Progenitor cell of endocrine pancreas (in vitro differentiated cells): ENCODE measurements at regions not wholly inside any gene's neighbourhood (a gene's known extent, or its start where the extent isn't known, plus 50 kb on each side); places are given as distances from the start of the nearest gene placed in this dataset.

ENCODE experiments used
- DNase-seq: peaks from one replicate; pipeline ENCODE4 v3.0.0; 2021; ENCODE audit warnings: low spot score; ENCODE audit not compliant: unreplicated experiment
- H3K27ac Mint-ChIP-seq: 2 replicates; pipeline ENCODE4 v1.8.0; 2021; ENCODE audit warnings: mild to moderate bottlenecking, moderate library complexity, mixed read lengths
- H3K27me3 Mint-ChIP-seq: 2 replicates; pipeline ENCODE4 v1.8.0; 2021; ENCODE audit warnings: mixed read lengths
- H3K36me3 Mint-ChIP-seq: 2 replicates; pipeline ENCODE4 v1.8.0; 2022; ENCODE audit warnings: mixed read lengths; ENCODE audit not compliant: insufficient read depth
- H3K4me1 Mint-ChIP-seq: 2 replicates; pipeline ENCODE4 v1.8.0; 2021; ENCODE audit warnings: low read depth, mixed read lengths
- H3K4me3 Mint-ChIP-seq: 2 replicates; pipeline ENCODE4 v1.8.0; 2021; ENCODE audit warnings: low read depth, mild to moderate bottlenecking, moderate library complexity, mixed read lengths
- H3K9me3 Mint-ChIP-seq: 2 replicates; pipeline ENCODE4 v1.8.0; 2021; ENCODE audit warnings: low read depth, mixed read lengths
- TF ChIP-seq, protein P1 (sequence below): fragments of 200-600 bp; sonication (generic); IDR thresholded peaks from one replicate; pipeline ENCODE4 v1.5.0; 2021; ENCODE audit warnings: antibody characterized with exemption, mild to moderate bottlenecking; ENCODE audit not compliant: unreplicated experiment

DNA sequence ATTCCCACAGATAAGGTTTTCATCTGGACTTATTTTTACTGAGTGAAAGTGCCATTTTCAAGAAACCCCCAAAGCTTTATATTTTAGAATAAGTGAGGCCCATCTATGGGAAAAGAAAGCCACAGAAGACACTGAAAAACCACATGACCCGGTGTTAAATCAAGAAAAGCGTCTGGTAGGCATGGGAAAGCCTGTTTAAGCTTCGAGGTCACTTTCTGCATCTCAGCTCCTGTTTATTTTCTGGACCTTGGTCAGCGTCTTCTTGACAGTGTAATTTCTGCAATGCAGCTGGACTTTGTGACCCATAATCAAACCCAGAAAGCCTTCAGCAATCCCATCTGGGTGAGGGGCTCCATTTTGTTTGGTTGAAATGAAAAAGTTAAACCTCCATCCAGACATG is 59.6 kb upstream of the NEDD9 start:
- Mint-ChIP-seq H3K4me3 (no peak overlapping the region), H3K4me1 (peaks cover 4% of the 10 kb centered on the region), H3K27me3 (no peaks in the 10 kb centered on the region), H3K9me3 (peaks cover 9% of the 10 kb centered on the region), H3K27ac (no peak overlapping the region), H3K36me3 (no peaks in the 10 kb centered on the region)
- no peak for DNase-seq
- TF ChIP-seq, protein P1, sequence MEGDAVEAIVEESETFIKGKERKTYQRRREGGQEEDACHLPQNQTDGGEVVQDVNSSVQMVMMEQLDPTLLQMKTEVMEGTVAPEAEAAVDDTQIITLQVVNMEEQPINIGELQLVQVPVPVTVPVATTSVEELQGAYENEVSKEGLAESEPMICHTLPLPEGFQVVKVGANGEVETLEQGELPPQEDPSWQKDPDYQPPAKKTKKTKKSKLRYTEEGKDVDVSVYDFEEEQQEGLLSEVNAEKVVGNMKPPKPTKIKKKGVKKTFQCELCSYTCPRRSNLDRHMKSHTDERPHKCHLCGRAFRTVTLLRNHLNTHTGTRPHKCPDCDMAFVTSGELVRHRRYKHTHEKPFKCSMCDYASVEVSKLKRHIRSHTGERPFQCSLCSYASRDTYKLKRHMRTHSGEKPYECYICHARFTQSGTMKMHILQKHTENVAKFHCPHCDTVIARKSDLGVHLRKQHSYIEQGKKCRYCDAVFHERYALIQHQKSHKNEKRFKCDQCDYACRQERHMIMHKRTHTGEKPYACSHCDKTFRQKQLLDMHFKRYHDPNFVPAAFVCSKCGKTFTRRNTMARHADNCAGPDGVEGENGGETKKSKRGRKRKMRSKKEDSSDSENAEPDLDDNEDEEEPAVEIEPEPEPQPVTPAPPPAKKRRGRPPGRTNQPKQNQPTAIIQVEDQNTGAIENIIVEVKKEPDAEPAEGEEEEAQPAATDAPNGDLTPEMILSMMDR: no peak

DNA sequence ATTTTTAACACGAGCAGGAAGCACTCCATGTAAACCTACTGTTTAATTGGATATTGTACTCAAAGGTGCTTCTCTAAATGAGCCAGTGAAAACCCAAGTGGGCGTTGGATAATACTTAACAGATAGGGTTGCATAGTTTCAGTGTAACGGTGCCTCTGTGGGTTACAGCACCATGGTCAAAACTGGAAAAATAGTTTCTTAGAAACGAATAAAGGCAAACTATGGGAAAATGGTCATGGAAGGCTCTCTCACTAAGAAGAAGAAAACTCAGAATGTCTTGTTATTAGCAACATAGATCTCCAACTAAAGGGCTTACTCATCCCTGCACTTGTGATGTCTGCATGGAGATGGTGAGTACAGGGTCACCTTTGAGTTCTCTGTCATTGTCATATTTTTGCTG is 59.1 kb upstream of the NEDD9 start:
- H3K4me3 Mint-ChIP-seq: no peak overlapping the region
- H3K27ac Mint-ChIP-seq: no peak overlapping the region
- no peaks in the 10 kb centered on the region for H3K36me3 Mint-ChIP-seq
- H3K4me1 Mint-ChIP-seq: peaks cover 4% of the 10 kb centered on the region
- no peaks in the 10 kb centered on the region for H3K27me3 Mint-ChIP-seq
- peaks cover 9% of the 10 kb centered on the region for H3K9me3 Mint-ChIP-seq
- TF ChIP-seq, protein P1: no peak
- DNase-seq: no peak

DNA sequence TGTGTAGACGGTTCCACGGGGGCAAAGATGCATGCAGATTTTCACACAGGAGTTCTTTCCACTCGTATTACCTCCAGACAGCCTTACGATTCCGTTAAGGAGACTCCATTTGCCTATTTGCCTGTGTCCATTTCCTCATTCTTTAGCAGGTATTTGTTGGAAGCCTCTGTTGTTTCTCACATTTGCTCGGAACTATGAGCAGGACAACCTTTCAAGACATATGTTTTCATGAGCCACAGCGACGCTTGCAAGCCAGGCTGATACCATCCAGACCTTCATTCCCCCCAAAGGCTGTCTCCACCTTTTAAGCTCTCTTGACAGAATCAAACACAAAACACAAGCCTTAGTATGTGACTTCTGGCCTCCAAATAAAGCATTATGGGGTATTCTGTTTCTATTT is 57.6 kb upstream of the NEDD9 start:
- no peak overlapping the region for H3K27ac Mint-ChIP-seq
- no peaks in the 10 kb centered on the region for H3K9me3 Mint-ChIP-seq
- H3K4me3 Mint-ChIP-seq: no peak overlapping the region
- no peak for DNase-seq
- TF ChIP-seq, protein P1: no peak
- H3K27me3 Mint-ChIP-seq: no peaks in the 10 kb centered on the region
- peaks cover 4% of the 10 kb centered on the region for H3K4me1 Mint-ChIP-seq
- H3K36me3 Mint-ChIP-seq: no peaks in the 10 kb centered on the region

DNA sequence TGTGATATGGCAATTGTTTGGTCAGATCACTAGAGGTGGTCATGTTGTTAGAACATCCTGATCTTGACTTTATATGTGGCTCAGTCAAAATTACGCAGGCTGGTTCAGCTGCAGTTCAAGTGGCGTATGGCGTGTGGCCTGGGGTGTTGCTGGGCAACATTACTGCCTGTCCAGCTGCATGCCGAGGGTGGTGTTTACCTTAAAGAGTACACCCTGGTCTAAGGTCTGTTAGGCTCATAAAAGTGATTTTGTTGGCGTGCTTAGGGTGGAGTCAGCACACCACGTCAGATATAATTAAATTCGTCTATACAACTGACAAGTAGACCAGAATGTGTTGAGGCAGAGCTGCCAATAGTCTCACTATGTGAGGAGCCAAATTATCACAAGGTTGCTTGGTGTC is 55.6 kb upstream of the NEDD9 start:
- TF ChIP-seq, protein P1: no peak
- Mint-ChIP-seq H3K4me3 (no peak overlapping the region), H3K36me3 (no peaks in the 10 kb centered on the region), H3K27ac (peak overlapping the region; percentile 15), H3K9me3 (no peaks in the 10 kb centered on the region), H3K4me1 (peaks cover 4% of the 10 kb centered on the region), H3K27me3 (no peaks in the 10 kb centered on the region)
- no peak for DNase-seq

DNA sequence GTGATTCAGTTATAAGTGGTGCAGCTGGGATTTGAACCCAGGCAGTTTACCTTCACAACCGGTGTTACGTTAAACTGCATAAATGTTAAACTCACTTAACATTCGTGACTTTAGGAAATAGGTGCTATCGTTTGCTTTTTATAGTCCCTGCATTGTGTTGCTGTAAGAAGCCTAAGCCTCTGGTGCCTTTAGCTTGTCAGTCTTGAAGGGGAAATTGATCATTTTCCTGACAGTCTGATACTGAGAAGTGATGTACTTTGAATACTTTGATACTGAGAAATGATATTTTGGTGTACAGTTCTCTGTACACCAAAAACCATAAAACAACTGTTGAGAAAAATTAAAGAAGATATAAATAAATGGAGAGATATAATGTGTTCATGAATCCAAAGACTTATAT is 52.5 kb upstream of the NEDD9 start:
- H3K36me3 Mint-ChIP-seq: no peaks in the 10 kb centered on the region
- no peak overlapping the region for H3K4me3 Mint-ChIP-seq
- H3K27ac Mint-ChIP-seq: no peak overlapping the region
- DNase-seq: no peak
- H3K9me3 Mint-ChIP-seq: no peaks in the 10 kb centered on the region
- H3K4me1 Mint-ChIP-seq: peaks cover 4% of the 10 kb centered on the region
- no peaks in the 10 kb centered on the region for H3K27me3 Mint-ChIP-seq
- TF ChIP-seq, protein P1: no peak
